ENCODE measurements at regions not wholly inside any gene's neighbourhood (a gene's known extent, or its start where the extent isn't known, plus 50 kb on each side); places are given as distances from the start of the nearest gene placed in this dataset.

DNA sequence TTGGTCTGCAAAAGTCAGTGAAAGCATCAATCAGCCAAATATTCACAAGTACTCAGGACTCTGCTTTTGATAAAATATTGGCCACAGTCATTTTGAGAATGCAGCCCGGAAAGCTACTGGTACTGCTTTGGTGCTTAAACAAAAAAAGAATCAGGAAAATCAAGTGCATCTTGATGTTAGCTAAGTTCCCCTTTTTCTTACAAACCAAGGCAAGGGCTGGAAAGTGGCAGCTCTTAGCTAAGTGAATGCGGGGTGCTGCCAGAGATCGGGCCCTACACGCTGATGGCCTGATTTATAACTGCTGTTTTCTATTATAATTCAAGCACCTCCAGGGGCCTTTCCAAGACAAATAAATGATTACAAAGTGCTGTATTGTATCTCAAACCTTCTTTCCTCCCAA is 136.8 kb upstream of the MGMT start:
- TF ChIP-seq POLR2A (IDR thresholded peaks at IDR 0.05; ENCODE audit: low read length) (no peak), GATA1 (IDR thresholded peaks at IDR 0.05; ENCODE audit: low read depth, low read length) (no peak)

All from erythroblast (primary cell).